Stimulated activated CD4-positive, alpha-beta T cell treated with anti-CD3 and anti-CD28 coated beads, TNF-alpha, amount 100 ng/mL, for 24 hours (primary cell): ENCODE measurements at regions not wholly inside any gene's neighbourhood (a gene's known extent, or its start where the extent isn't known, plus 50 kb on each side); places are given as distances from the start of the nearest gene placed in this dataset.
A peak's percentile ranks its signal among the peaks of the same experiment; 100 is the strongest.

ENCODE experiments used
- DNase-seq, 3 experiments: peaks; one replicate each; pipeline ENCODE4 v3.0.0-alpha.2; 2020; ENCODE audit warnings: low read depth in 3 of 3

DNA sequence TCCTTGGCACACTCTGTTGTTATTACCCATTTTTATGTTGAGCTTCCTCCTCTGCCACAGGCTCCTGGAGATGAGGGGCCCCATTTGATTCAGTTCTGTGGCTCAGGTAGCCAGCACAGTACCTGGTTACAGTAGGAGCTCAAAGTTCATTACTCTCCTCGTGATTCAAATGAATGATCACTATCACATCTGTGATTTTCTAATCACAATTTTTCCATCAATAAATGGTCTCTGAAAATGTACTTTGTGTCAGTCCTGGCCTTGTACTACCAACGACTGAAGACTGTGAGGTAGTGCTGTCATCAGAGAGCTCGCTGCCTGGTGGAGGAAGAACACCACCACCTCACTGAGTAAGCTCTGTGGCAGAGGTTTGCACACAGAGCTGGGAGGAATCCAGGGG, 106.8 kb upstream of the JUN start:
- DNase-seq: no peak

DNA sequence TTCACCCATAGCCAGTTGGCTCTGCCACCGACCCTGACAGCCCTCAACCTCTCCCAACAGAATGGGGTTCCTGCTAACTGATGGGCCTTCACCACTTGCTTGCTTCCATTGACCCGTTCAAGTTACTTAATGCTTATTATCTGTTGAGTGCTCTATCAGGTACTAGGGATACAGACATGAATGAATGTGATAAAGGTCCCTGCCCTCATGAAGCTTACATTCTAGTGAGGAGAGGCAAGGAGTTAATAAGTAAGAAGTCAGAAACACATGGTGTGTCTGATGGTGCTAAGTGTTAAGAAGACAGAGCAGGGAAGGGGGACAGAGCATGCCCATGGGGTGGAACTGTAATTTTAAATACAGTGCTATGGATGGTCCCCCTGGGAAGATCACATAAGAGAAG, 107.5 kb upstream of the JUN start:
- no peak for DNase-seq

DNA sequence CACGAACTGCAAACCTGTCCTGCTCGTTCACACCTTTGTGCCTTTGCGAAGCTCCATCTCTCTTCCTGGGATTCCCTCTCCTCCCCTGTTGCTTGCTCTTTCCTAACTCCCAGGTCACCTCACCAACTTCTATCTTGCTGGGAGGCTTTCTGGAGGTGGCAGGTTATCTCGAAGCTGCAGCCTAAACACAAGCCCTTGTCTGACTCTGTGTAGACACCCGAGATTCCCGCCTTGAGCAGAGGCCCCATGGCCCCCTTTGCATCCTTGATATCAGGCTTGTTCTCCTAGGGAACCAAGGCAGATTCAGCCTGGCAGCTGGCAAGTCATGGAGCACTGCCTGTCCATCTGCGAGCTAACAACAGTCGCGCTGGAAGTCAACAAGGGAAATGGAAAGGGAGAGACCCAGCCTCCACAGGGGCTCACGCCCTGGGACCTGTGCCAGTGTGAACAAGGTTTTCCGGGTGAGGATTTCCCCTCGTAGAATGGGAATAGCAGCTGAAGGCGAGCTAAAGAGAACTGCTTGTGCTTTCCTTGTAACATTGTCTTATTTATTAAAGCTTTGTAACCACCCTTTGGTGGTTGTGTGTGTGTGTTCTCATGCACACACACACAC, 109.5 kb upstream of the JUN start:
- DNase-seq: no peak

DNA sequence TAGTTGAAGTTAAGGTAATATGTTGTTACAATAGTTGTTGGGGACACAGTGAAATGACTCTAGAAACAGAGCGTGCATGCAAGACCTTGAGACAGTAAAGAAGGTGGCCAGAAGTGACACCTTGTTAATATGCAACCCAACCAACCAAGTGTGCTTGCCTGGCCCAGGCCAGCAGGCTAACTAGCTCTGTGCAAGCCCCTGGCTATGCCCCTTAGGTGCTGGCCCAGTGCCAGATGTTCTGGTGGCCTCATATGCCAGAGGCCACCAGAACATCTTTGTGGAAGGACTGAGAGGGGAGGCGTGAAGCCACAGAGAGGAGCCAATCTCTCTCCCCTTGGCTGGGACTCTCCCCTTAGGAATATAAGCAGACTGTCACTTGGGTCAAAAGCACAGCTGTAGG, 111.2 kb upstream of the JUN start:
- no peak for DNase-seq

DNA sequence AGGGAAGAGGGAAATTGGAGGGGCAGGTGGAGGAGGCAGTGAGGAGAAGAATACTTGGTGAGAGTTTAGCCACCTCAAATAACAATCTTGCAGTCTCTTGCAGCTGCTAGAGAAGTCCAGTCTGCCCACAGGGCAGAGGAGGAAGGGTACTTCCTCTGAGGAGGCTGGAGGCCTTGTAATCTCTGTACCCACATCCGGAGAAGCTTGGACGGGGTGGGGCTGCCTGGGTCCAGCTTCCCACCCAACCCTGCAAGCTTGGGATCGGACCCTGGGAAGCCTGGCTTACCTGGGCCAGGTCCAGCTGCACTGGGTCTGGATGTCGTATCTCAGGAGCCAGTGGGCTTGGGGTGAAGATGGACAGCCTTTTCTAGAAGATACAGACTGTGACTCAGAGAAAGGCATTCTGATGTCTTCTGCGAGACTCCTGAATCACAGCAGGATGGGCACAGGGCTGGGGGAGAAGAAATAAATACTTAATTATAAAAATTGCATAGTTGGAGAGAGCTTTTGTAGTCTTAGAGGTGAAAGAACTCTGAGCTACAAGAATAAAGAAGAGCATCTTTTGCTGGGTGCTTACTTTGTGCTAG, 111.8 kb upstream of the JUN start:
- no peak for DNase-seq

DNA sequence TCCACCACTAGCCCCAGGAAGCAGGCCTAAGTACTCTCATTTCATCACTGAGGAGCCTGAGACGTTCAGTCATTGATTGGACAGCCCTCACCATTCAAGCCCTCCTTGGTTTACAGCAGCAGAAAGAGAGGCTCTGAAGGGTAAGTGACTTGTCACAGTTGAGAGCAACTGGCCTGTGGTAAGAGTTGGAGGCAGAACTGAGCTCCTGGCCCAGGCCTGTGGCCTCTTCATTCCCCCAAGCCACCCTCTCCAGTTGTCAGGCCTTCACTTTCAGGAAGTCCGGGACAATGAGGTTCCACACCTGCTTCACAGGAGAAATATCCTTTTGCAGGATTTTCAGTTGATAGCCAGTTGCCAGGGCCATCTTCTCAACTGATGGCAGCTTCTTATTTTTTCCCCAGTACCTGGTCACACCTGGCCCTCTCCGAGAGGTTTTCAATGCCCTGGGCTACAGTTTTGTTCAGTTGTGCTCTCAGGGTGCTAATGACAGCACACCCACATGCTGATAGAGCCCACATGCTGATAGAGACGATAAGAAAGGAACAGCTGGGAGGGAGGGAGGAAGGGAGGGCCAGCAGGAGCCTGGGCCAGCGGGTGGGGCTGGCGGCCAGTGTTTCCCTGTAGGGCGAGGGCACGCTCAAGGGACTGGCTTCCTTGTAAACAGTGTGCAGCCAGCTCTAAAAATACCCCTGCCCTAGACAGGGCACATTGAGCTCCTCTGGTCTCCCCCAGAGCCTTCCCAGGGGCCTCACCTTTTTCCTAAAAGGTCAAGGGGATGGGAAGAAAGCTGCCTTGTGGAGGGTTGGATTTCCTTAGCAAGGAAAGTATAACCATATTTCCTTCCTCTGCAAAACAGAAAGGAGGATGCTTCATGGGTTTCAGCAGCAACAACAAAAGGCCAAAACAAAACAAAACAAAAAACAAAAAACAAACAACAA, 112.7 kb upstream of the JUN start:
- no peak for DNase-seq

DNA sequence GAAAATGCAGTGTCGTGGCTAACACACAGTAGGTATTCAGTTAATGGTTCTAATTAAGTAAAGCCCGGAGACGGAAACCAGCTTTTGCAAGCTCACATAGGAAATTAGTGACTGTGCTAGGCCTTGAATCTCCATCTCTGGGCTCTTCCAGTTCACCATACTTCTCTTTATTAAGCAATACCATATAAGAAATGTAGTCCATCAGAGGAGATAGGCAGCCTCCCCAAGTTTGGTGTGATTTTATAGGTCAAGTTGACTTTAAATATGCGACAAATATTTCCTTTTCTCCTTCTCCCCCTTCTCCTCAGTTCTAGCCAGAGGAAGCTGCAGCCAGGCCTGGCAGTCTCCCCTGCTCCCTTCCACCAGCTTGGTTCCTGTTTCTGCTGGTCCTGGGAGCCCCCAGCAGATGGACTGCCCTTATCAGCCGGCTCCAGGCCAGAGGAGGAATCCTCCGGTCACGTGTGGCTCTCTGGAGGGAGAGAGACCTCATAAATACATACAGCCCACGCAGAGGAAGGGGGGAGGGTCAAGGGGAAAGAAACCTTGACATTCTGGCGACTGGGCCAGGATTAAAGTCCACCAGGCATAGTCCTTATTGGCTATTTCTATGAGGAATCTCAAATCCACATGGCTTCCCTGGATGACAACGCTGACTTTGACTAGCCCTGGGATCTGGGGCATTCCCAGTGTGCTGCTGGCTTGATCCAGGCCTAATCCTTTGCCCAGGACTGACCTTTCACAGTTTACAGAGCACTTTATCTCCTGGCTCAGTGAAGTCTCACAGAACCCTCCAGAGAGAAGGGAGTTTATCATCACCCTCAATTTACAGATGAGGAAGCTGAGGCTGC, 115.1 kb upstream of the JUN start:
- DNase-seq: no peak

DNA sequence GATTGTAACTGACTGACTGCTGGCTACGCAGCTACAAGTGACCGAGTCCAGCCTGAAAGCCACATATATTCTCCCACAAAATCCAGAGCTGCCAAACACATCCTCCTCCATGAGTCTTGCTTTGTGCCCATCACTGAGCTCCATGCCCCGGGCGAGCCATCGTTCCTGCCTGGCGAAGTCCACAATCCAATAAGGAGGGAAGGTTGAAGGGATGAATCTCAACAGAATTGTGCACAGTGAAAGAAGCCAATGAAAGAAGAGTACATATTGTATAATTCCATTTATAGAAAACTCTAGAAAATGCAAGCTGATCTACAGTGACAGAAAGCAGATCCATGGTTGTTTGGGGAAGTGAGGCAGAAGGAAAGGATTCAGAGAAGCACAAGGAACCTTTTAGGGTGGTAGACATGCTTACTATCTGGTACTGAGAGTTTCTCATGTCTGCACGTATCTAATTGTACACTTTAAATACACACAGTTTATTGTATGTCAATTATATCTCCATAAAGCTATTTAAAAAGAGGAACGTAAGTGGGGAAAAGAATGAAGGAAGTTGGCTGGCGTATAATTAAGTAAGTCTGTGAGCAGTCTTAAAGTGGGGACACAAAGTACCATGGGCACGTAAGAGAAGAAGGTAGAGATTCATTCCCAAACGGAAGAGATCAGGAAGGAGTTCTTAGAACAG, 115.9 kb upstream of the JUN start:
- DNase-seq: no peak

DNA sequence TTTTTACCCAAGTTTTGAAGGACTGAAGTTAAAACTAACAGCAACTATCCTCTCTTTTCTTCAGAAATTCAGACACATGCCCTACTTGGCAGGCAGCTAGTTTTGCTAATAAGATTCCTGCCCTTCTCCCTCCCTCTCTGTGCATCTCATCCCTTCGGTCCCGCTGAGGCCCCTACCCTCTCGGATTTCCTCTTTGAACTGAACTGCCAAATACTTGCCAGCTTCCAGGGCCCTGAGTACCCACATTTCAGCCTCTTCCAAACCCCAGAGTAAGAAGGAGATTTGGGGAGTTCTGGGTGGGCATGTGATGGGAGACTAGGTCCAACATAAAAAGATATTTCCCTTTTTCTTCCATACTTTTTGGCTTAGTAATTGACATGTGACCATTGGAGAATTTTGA, 116.5 kb upstream of the JUN start:
- no peak for DNase-seq

DNA sequence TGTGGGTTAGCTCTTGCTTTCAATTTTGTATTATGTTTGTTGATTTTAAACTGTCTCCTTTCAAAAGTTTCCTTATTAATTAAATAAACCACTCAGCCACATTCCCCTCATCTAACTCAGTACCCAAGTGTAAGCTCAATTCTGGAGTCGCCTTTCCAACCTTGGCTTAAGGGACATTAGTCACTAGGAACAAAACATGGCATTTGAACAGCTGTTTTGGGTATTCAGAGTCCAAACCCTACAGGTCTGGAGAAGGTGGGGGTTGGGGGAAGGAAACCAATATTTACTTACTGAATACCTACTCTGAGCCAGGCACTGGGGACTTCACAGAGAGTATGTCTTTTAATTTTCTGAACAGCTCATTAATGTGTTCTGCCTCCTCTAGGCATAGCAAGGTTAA, 117.2 kb upstream of the JUN start:
- no peak for DNase-seq

DNA sequence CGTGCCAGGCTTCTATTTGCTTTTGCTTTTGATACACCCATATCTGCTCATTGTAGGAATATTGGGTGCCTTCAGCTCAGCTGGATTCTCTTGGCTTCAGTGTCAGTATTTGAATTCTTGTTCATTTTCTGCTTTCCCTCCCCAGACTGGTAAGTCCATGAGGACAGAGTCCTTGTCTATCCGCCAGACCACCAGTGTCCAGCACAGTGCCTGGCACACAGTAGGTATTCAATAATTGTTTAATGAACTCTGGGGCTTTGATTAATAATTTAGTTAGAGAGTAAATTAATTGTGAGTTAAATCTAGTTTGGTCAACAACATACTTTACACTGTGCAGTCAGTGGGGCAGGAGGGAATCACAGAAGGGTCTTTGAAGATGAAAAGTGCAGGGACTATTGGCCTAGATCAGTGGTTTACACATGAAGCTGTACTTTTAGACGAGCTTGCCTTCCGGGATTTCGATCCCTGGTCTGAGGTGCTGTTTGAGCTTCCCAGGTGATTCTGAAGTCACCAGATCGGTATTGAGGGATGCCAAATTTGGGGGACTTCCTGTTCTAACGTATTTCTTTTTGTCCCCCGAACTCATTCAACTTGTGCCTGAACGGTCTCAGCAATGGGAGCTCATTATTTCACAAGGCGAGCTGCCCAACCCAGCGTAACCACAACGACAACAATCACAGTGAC, 119.1 kb upstream of the JUN start:
- no peak for DNase-seq

DNA sequence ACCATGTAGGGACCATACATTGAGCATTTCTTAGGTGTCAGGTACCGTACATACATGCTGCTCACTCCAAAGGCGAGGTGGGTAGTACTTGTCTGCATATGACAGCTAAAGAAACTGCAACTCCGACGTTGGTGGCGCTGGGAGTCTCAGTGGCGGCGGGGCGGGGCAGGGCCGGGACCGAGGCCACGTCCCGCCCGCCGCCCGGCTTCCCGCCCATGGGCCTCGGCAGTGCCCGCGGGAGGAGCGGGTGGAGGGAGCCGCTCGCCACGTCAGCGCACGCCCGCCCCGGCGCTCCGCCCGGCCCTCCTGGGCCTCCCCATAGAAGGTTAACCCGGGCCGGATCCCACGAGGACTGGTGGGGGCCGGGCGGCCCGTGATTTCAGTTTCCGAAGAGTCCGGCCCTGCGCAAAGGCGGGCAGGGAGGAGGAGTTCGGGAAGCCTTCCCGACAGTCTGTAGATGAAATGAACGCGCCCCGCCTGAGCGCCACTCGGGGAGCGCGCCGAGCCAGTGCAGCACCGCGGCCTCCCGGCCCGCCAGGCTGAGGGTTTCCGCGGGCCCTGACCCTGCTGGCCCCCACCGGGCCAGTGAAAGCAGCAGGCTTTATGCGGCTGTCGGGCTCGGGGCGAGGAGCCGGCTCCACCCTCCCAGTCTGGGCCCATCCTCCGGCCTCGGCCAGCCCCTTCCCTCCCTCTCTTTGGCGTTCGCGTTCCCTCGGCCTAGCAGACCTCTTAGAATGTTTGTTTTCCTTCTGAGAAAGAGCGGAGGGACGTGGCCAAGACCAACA, 119.9 kb upstream of the JUN start:
- DNase-seq: peak; percentile 67 to 85 (median 70)

DNA sequence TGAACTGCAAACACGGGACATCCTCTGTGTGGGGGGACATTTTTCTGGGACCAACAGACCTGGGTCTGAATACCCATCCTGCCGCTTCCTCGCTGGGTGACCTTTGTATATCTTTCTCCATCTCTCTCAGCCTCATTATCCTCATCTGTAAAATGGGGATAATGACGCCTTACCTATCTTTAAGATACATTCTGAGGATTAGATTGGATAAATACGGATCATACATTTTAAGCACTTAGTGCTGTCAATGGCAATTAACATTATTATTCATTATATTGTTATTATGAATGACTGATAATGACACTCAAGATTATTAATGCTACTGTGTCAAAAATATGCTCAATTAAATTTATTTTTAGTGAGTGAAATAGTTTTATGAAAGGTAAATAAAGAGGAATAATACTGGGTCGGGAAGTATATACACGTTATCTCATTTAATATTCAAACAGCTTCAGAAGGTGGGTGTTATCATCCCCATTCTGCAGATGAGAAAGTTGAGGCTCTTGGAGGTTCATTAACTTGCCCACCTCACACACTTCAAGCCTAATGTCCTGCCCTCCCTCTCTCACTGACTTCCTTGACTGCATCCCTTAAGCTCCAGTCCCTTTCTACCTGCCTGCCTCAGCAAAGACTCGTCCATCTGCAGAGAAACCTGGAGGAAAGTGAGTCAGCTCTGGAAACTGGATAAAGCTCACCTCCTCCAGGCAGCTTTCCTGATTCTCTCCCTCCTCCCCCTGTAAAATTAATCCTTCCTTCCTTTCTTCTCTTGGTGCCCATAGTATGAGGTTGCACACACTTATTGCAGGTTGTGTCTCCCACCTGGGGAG, 120.7 kb upstream of the JUN start:
- DNase-seq: no peak

DNA sequence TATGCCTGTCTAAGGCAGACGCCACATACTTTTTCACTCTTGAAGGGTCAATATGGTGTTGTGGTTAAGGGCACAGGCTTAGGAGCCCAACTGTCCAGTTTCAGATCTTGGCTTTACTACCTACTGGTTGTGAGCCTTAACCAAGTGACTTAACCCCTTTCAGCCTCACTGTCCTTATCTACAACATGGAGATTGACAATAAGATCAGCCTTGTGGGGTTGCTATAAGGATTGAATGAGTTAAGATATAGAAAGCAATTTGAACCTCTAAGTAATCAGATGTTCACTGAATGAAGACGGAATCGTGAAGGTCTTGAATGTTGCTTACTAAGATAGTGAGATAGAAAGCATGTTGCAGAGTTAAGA, 121.3 kb upstream of the JUN start:
- no peak for DNase-seq

DNA sequence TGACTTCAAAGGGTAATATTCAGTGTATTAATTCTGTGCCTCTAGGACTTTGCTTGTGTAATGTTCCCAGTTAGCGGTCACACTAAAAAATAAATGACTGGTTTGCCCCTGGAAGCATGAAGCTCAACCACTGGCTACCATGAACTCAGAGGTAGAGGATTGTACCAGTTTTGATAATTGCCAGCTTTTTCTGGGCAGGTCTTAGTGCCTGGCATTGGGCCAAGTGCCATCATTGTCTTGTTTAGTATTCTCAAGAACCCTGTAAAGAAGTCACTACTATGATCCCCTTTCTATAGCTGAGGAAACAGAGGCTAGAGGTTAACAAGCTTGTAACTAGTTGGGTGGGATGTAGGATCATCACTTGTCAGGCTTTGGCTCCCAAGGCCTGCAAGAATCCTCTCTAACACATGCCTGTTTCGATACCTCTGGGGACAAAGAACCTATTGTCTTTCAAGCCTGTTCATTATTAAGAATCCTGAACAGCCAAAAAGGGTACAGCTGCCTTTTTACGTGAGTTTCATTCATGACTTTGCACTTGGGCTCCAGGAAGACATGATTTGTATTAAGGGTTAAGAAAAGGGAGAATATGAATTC, 121.9 kb upstream of the JUN start:
- DNase-seq: no peak

DNA sequence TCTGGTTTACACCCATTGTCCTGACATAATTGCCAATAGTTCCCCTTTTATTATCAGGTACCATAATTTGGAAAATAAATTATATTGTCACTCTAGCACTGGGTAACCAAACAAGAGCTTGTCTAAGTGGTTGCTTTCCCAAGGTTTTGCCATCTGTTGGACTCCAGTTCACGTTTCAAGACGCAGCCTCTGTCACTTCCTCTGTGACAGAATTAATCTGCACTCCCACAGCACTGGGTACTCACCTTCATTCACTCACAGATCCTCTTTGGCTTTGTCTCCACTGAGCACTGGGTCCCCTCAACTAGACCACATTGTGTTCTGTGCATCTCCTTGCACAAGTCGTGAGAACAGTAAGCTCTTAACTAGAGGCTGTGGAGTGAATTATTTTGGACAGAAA, 123.6 kb upstream of the JUN start:
- DNase-seq: no peak

DNA sequence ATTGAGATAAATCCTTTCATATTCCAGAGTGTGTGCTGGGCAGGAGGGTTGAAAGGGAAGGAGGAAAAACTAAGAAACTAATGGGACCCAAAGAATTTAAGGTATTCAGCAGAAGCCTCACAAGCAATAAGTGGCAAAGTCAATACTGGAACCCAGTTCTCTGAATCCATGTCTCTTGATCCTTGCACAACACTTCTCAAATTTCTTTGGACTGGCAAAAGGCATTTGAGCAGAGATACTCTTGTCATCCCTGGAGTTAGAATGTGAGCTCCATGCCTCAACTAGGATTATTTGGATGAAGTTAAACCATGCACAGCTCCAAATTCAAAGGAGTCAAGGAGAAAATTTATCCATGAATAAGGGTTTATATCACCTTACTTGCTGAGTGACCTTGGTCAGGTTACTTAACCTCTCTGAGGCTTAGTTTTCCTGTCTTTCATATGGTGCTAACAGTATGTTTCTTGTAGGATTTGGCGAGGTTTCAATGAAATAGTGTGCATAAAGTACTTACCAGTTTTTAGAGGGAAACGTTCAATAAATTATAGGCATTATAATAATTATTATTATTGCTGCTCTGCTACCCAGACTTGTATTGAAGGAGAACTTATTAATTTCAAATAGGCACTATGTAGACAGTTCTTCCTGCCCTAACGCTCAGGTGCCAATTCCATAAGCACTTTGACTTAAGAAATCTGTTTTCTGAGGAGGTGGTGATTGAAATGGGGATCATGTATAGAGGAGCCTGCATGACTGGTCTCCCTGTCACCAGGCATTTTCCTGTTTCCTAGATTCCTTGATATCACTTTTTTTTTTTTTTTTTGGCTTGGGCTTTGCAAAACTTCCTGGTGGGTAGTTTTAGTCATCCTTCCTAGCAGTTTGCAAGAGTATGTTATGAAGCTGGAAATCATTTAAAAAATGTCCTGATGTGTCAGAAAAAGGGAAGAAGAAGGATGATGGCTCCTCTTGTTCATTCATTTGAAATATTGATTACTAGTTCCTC, 125.0 kb upstream of the JUN start:
- no peak for DNase-seq
